BJ (cell line): ENCODE measurements at regions not wholly inside any gene's neighbourhood (a gene's known extent, or its start where the extent isn't known, plus 50 kb on each side); places are given as distances from the start of the nearest gene placed in this dataset.

Experiments
- CTCF ChIA-PET: fragments of 350-600 bp; formaldehyde crosslinking; extraction: SDS; loops from one replicate; lab custom pipeline; 2021; ENCODE audit warnings: antibody characterized with exemption, inconsistent platforms; lab: Yijun Ruan, JAX
- POLR2A ChIA-PET: fragments of 300-600 bp; sonication (Branson Sonifier 250); formaldehyde crosslinking; extraction: SDS; loops from one replicate; lab custom pipeline; 2021; ENCODE audit warnings: antibody characterized with exemption; lab: Charles Lee
- DNase-seq: peaks from one replicate; pipeline ENCODE4 v3.0.0-alpha.2; 2011; ENCODE audit warnings: low read depth
- H3K27me3 ChIP-seq: 2 replicates; pipeline ENCODE4 v1.6.0; 2011; ENCODE audit warnings: low read length; ENCODE audit not compliant: control insufficient read depth, insufficient read depth
- H3K36me3 ChIP-seq: 2 replicates; pipeline ENCODE4 v1.5.1; 2011; ENCODE audit warnings: low read length; ENCODE audit not compliant: control insufficient read depth, insufficient read depth
- H3K4me3 ChIP-seq: 2 replicates; pipeline ENCODE4 v1.5.1; 2011; ENCODE audit warnings: low read depth, mild to moderate bottlenecking, control low read depth, low read length
- CTCF ChIP-seq: IDR thresholded peaks from 2 replicates; pipeline ENCODE4 v1.5.1; 2011; ENCODE audit warnings: low read depth, mild to moderate bottlenecking, control low read depth, inconsistent platforms, low read length, moderate library complexity; ENCODE audit not compliant: insufficient read depth

GRCh38 chr2:7338961-7339360 is 421.7 kb downstream of the RNF144A start:
- DNase-seq, result no peak
- TF ChIP-seq CTCF, result no peak
- Histone ChIP-seq H3K4me3 (no peak overlapping the region), H3K36me3 (no peaks in the 10 kb centered on the region), H3K27me3 (no peaks in the 10 kb centered on the region)
- ChIA-PET CTCF (no interaction called here), POLR2A (no interaction called here)

- TF ChIP-seq CTCF, result no peak
- POLR2A ChIA-PET, result no interaction called here
- Histone ChIP-seq H3K27me3 (no peaks in the 10 kb centered on the region), H3K36me3 (no peaks in the 10 kb centered on the region), H3K4me3 (no peak overlapping the region)
- CTCF ChIA-PET, result no interaction called here
- no peak for DNase-seq
These were observed 429.1 kb downstream of the RNF144A start for GRCh38 chr2:7346336-7346735.

GRCh38 chr2:7348761-7349160 is 431.5 kb downstream of the RNF144A start:
- CTCF ChIA-PET, result interaction anchor here (1.5 kb wide), 1 partner anchor 11 kb away, joined by 3 read pairs; no protein-coding TSS in a partner anchor
- no peak for TF ChIP-seq CTCF
- Histone ChIP-seq H3K4me3 (no peak overlapping the region), H3K27me3 (no peaks in the 10 kb centered on the region), H3K36me3 (no peaks in the 10 kb centered on the region)
- no peak for DNase-seq
- POLR2A ChIA-PET, result no interaction called here

- H3K27me3 ChIP-seq, result no peaks in the 10 kb centered on the region
- TF ChIP-seq CTCF, result no peak
- DNase-seq, result no peak
- H3K4me3 ChIP-seq, result no peak overlapping the region
- no peaks in the 10 kb centered on the region for H3K36me3 ChIP-seq
- ChIA-PET POLR2A (no interaction called here), CTCF (no interaction called here)
These were observed 435.0 kb downstream of the RNF144A start for GRCh38 chr2:7352191-7352590.

- POLR2A ChIA-PET, result no interaction called here
- CTCF ChIA-PET, result no interaction called here
- Histone ChIP-seq H3K27me3 (no peaks in the 10 kb centered on the region), H3K4me3 (no peak overlapping the region), H3K36me3 (no peaks in the 10 kb centered on the region)
- no peak for TF ChIP-seq CTCF
- DNase-seq, result no peak
These were observed 436.4 kb downstream of the RNF144A start for GRCh38 chr2:7353571-7353970.
